Epithelial cell of esophagus (primary cell): ENCODE measurements at regions not wholly inside any gene's neighbourhood (a gene's known extent, or its start where the extent isn't known, plus 50 kb on each side); places are given as distances from the start of the nearest gene placed in this dataset.

Experiments used
- DNase-seq: peaks from one replicate; pipeline ENCODE4 v3.0.0; 2010; ENCODE audit warnings: low read depth
- H3K4me3 ChIP-seq: 2 replicates; pipeline ENCODE4 v1.5.1; 2011; ENCODE audit warnings: mild to moderate bottlenecking, low read length, control low read depth
- CTCF ChIP-seq: IDR thresholded peaks from 2 replicates; pipeline ENCODE4 v1.5.1; 2011; ENCODE audit warnings: low read depth, mild to moderate bottlenecking, low read length, control low read depth, inconsistent platforms; ENCODE audit not compliant: insufficient read depth; ENCODE audit errors: missing control alignments

GRCh38 chr2:234261736-234262135, 211.2 kb downstream of the SPP2 start:
- no peak for TF ChIP-seq CTCF
- H3K4me3 ChIP-seq: no peak overlapping the region
- DNase-seq: peak; percentile 81

- H3K4me3 ChIP-seq: no peak overlapping the region
- no peak for TF ChIP-seq CTCF
- peak; percentile 33 for DNase-seq
These were observed 208.9 kb downstream of the SPP2 start for GRCh38 chr2:234259440-234259839.

GRCh38 chr2:234258562-234259141, 208.2 kb downstream of the SPP2 start:
- no peak overlapping the region for H3K4me3 ChIP-seq
- DNase-seq: peak; percentile 75
- TF ChIP-seq CTCF: no peak

GRCh38 chr2:234257859-234258561, 207.5 kb downstream of the SPP2 start:
- peak; percentile 85 for TF ChIP-seq CTCF
- no peak overlapping the region for H3K4me3 ChIP-seq
- DNase-seq: peak; percentile 98

GRCh38 chr2:234256516-234256915, 206.0 kb downstream of the SPP2 start:
- no peak for TF ChIP-seq CTCF
- DNase-seq: no peak
- no peak overlapping the region for H3K4me3 ChIP-seq

GRCh38 chr2:234254783-234255521, 204.4 kb downstream of the SPP2 start:
- TF ChIP-seq CTCF: no peak
- peak; percentile 78 for DNase-seq
- H3K4me3 ChIP-seq: no peak overlapping the region
